GM21825 (cell line): ENCODE measurements at regions not wholly inside any gene's neighbourhood (a gene's known extent, or its start where the extent isn't known, plus 50 kb on each side); places are given as distances from the start of the nearest gene placed in this dataset.
"Not testable (repeated sequence)": the region's sequence is repeated elsewhere in the genome, so short reads cannot be mapped to it uniquely, and the experiment has no call there.

Source experiments
- ATAC-seq: cut with Tn5 transposase; IDR thresholded peaks from one replicate; pipeline ENCODE4 v1.9.1; 2021; ENCODE audit warnings: mild to moderate bottlenecking, moderate library complexity; ENCODE audit not compliant: unreplicated experiment

DNA sequence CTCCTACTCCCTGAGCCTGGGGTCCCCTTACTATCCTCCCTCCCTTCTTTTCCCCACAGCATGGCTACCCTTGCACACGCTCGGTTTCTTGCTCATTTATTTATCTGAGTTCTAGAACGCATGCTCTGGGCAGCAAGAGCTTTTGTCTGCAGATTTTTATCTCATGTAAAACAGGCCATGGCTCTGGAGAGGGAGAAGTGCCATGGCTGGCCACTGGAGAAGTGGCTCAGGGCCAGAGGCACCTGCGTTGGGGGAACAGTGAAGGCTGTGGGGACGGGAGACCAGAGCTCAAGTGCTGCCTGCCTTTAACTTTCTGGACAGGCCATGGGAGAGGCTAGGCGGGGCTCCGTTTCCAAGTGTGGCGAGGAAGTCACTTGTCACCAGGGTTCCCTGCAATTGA lies 177.7 kb upstream of the SULF2 start:
- no peak for ATAC-seq

DNA sequence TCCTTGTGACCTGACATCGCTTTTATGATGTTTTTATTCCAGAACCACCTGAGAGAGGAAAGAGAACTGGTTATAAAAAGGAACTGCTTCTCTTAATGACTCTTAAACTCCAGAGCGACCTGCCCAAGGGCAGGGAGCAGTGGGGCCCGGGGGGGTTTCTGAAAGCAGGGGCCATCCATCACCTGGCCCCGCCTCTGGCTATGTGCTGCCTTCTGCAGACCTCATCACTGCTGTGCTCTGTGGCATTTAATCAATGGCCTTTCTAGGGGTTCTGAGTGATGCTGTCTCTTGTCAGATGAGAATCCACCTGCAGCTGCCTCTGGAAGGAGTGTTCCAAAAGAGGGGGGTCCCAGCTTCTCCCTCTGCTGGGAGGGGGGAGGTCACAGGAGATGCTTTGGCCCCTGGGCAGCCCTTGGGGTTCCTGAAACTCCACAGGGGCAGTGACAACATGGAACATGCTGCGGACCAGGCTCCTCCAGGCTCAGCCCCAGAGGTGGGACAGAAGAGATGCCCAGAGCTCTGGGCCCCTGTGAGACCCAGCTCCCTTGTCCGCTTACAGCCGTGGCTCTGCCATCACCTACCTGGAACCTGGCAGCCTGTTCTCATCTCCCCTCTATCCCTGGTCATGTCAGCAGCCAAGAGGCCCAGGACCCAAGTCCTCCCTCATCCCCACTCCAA lies 177.1 kb upstream of the SULF2 start:
- no peak for ATAC-seq

- no peak for ATAC-seq
Observed at GRCh38 chr20:47960769-47961541, 175.7 kb upstream of the SULF2 start.

- no peak for ATAC-seq
Observed at GRCh38 chr20:47960277-47960676, 175.0 kb upstream of the SULF2 start.

GRCh38 chr20:47957989-47958801 lies 172.9 kb upstream of the SULF2 start:
- ATAC-seq, result not testable (repeated sequence)

- no peak for ATAC-seq
Observed at GRCh38 chr20:47957135-47957534, 171.9 kb upstream of the SULF2 start.

- no peak for ATAC-seq
Observed at GRCh38 chr20:47956268-47956995, 171.2 kb upstream of the SULF2 start.

GRCh38 chr20:47953471-47953870 lies 168.2 kb upstream of the SULF2 start:
- no peak for ATAC-seq

DNA sequence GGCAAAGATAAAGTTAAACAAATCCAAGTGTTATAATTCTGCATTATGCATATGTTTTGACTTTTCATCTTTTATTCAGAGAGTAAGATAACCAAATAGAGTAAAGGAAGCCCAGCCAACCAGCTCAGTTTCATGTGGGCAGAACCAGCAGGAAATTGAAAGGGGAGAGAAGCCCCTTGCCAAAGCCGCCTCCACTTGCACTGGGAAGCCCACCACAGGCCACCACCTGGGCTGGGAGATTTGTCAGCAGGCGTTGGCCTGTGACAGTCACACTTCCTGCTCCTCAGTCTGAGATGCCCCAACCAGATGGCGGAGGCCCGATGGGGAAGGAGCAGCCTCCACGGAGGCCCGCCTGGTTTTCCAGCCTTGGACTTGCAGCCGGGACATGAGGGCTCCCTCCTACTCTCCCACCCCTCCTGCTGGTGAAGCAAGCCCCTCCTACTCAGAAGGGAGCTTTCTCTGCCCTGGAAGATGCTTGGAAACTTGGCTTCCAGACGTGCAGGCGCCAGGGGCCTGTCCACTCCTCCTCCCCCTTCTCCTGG lies 166.8 kb upstream of the SULF2 start:
- no peak for ATAC-seq

GRCh38 chr20:47951521-47951971 lies 166.3 kb upstream of the SULF2 start:
- ATAC-seq, result no peak

- ATAC-seq, result no peak
Observed at GRCh38 chr20:47950913-47951283, 165.6 kb upstream of the SULF2 start.

GRCh38 chr20:47950124-47950912 lies 165.0 kb upstream of the SULF2 start:
- ATAC-seq, result no peak

- ATAC-seq, result no peak
Observed at GRCh38 chr20:47949230-47949629, 163.9 kb upstream of the SULF2 start.

- ATAC-seq, result no peak
Observed at GRCh38 chr20:47944682-47945081, 159.4 kb upstream of the SULF2 start.

DNA sequence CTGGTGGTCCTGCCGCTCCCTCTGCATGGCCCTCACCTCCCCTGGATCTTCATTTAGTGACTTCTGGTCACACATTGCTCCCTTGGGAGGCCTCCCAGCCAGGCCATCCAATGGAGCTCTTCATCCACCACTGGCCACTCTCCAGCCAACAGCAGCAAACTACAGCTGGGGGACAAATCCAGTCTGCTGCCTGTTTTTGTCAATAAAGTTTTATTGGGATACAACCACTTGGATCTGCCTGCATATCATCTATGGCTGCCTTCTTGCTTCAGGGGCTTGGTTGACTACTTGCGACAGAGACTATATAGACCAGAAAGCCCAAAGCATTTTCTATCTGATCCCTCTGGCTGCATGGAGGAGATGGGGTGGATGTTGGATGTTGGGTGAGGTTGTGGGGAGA lies 156.6 kb upstream of the SULF2 start:
- ATAC-seq, result no peak

DNA sequence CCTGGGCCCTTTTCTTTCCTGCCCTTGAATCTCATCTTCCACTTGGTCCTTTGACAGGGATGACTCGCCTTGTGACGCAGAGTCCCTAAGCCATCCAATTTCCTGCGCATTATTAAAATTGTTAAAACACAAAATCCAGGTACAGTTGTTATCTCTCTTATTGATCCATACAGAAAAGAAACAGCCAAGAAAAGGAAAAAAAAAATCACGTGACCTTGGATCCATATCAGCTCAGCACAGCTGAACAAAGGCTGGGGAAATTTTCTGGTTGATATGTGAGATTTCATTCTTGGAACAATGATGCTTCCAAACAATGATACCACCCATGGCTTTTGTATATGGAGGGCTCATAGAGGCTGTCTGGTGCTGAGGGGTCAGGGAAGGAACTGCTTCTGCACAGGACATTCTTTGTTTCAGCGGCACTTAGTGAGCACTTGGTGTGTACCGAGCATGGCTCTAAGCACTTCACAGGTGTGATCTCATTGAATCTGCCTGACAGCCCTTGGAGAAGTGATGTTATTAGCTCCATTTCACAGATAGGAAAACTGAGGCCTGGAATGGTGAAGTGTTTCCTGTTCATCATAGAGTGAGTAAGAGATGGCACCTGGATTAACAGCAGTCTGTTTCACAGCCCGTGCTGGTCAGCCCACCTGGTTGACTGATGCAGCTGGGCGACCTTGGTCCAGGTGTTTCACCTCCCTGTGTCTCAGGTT lies 155.0 kb upstream of the SULF2 start:
- ATAC-seq, result no peak

DNA sequence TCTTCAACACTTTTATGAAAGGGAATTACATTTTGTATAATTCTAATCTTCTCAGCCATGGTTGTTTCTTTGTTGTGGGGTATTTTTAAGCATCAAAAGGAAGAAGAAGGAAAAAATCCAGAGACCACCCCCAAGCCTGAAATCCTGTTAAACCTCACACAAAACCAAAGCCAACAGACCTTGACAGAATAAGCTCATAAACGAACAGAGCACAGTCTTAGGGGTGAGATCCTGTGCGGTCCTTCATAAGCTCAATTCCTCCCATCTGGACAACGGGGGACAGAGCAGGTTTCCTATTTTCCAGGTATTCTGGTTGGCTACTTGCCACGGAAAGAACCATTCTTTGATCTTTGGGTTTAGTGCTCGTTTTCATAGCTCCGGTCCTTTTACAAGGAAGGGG lies 151.3 kb upstream of the SULF2 start:
- no peak for ATAC-seq

- no peak for ATAC-seq
Observed at GRCh38 chr20:47934761-47935160, 149.5 kb upstream of the SULF2 start.

DNA sequence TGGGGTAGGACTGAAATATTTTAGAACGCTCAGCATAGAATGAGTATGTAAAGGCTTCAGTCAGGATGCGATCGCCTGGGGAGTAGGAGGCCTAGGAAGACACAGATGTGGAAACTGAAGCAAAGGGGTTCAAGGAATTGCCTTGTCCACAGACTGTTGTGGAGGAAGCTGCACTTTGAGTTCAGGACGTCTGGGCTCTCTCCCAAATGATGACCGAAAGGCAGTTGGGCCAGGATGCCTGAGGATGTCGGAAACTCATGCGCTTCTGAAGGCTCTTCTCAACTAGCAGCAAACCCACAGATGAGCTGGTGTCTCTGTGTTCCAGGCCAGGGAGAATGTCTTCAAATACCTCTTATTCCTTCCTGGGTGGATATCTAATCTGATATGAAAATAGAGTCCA lies 146.2 kb upstream of the SULF2 start:
- ATAC-seq, result no peak
